ENCODE measurements at regions not wholly inside any gene's neighbourhood (a gene's known extent, or its start where the extent isn't known, plus 50 kb on each side); places are given as distances from the start of the nearest gene placed in this dataset.
"Not testable (repeated sequence)": the region's sequence is repeated elsewhere in the genome, so short reads cannot be mapped to it uniquely, and the experiment has no call there.

- in situ Hi-C loops (cut with MboI; ENCODE audit: low sequenced_read_pairs) = no loop called here
Observed at GRCh38 chr6:141884850-141885249, 247.9 kb upstream of the GJE1 start.

GRCh38 chr6:141878686-141879085 lies 254.0 kb upstream of the GJE1 start:
- in situ Hi-C loops (cut with MboI; ENCODE audit: low sequenced_read_pairs) = no loop called here

- in situ Hi-C loops (cut with MboI; ENCODE audit: low sequenced_read_pairs) = no loop called here
Observed at GRCh38 chr6:141877275-141877983, 255.3 kb upstream of the GJE1 start.

GRCh38 chr6:141874930-141875602 lies 257.7 kb upstream of the GJE1 start:
- in situ Hi-C loops (cut with MboI; ENCODE audit: low sequenced_read_pairs) = no loop called here

GRCh38 chr6:141869509-141869908 lies 263.2 kb upstream of the GJE1 start:
- in situ Hi-C loops (cut with MboI; ENCODE audit: low sequenced_read_pairs) = not testable (repeated sequence)

GRCh38 chr6:141867767-141868166 lies 265.0 kb upstream of the GJE1 start:
- in situ Hi-C loops (cut with MboI; ENCODE audit: low sequenced_read_pairs) = no loop called here

- in situ Hi-C loops (cut with MboI; ENCODE audit: low sequenced_read_pairs) = no loop called here
Observed at GRCh38 chr6:141866731-141867497, 265.8 kb upstream of the GJE1 start.

GRCh38 chr6:141851063-141851462 lies 281.7 kb upstream of the GJE1 start:
- in situ Hi-C loops (cut with MboI; ENCODE audit: low sequenced_read_pairs) = no loop called here

- in situ Hi-C loops (cut with MboI; ENCODE audit: low sequenced_read_pairs) = no loop called here
Observed at GRCh38 chr6:141848029-141848890, 284.5 kb upstream of the GJE1 start.

- in situ Hi-C loops (cut with MboI; ENCODE audit: low sequenced_read_pairs) = no loop called here
Observed at GRCh38 chr6:141846639-141847038, 286.1 kb upstream of the GJE1 start.

- in situ Hi-C loops (cut with MboI; ENCODE audit: low sequenced_read_pairs) = no loop called here
Observed at GRCh38 chr6:141843178-141843834, 289.4 kb upstream of the GJE1 start.

- in situ Hi-C loops (cut with MboI; ENCODE audit: low sequenced_read_pairs) = no loop called here
Observed at GRCh38 chr6:141833001-141833655, 299.6 kb upstream of the GJE1 start.

- in situ Hi-C loops (cut with MboI; ENCODE audit: low sequenced_read_pairs) = no loop called here
Observed at GRCh38 chr6:141830530-141830929, 302.2 kb upstream of the GJE1 start.

GRCh38 chr6:141829566-141830360 lies 303.0 kb upstream of the GJE1 start:
- in situ Hi-C loops (cut with MboI; ENCODE audit: low sequenced_read_pairs) = no loop called here

- in situ Hi-C loops (cut with MboI; ENCODE audit: low sequenced_read_pairs) = no loop called here
Observed at GRCh38 chr6:141824350-141824749, 308.4 kb upstream of the GJE1 start.

GRCh38 chr6:141815039-141815438 lies 317.7 kb upstream of the GJE1 start:
- in situ Hi-C loops (cut with MboI; ENCODE audit: low sequenced_read_pairs) = not testable (repeated sequence)

GRCh38 chr6:141809901-141810300 lies 322.8 kb upstream of the GJE1 start:
- in situ Hi-C loops (cut with MboI; ENCODE audit: low sequenced_read_pairs) = no loop called here

GRCh38 chr6:141808662-141809061 lies 324.1 kb upstream of the GJE1 start:
- in situ Hi-C loops (cut with MboI; ENCODE audit: low sequenced_read_pairs) = no loop called here

GRCh38 chr6:141800973-141801372 lies 331.8 kb upstream of the GJE1 start:
- in situ Hi-C loops (cut with MboI; ENCODE audit: low sequenced_read_pairs) = not testable (repeated sequence)

Measured in HL-60/S4 treated with retinoic acid at 250 ng/mL for 4 days and 3 days (cell line).